ENCODE measurements at regions not wholly inside any gene's neighbourhood (a gene's known extent, or its start where the extent isn't known, plus 50 kb on each side); places are given as distances from the start of the nearest gene placed in this dataset.

GRCh38 chr6:133608620-133609019 is 280.3 kb upstream of the TCF21 start:
- no peak for TF ChIP-seq RAD21 (conservative IDR thresholded peaks at IDR 0.05 in 1 of 2, IDR thresholded peaks at IDR 0.05 in 1 of 2)
- TF ChIP-seq, protein P1, sequence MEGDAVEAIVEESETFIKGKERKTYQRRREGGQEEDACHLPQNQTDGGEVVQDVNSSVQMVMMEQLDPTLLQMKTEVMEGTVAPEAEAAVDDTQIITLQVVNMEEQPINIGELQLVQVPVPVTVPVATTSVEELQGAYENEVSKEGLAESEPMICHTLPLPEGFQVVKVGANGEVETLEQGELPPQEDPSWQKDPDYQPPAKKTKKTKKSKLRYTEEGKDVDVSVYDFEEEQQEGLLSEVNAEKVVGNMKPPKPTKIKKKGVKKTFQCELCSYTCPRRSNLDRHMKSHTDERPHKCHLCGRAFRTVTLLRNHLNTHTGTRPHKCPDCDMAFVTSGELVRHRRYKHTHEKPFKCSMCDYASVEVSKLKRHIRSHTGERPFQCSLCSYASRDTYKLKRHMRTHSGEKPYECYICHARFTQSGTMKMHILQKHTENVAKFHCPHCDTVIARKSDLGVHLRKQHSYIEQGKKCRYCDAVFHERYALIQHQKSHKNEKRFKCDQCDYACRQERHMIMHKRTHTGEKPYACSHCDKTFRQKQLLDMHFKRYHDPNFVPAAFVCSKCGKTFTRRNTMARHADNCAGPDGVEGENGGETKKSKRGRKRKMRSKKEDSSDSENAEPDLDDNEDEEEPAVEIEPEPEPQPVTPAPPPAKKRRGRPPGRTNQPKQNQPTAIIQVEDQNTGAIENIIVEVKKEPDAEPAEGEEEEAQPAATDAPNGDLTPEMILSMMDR (IDR thresholded peaks at IDR 0.05) = no peak
- no peak for TF ChIP-seq POLR2A (IDR thresholded peaks at IDR 0.05; ENCODE audit: low read length)
- TF ChIP-seq HEYL (CRISPR knock-in tag; IDR thresholded peaks at IDR 0.05) = no peak
- no peak for TF ChIP-seq PBX3 (IDR thresholded peaks at IDR 0.05)

Data from A549 (cell line).